Amygdala (tissue), 56 donors: ENCODE measurements at regions not wholly inside any gene's neighbourhood (a gene's known extent, or its start where the extent isn't known, plus 50 kb on each side); places are given as distances from the start of the nearest gene placed in this dataset.
"Not testable (repeated sequence)": the region's sequence is repeated elsewhere in the genome, so short reads cannot be mapped to it uniquely, and the experiment has no call there.

Experiments
- DNase-seq, 56 donors: peaks; one replicate each; lab custom pipeline; 2025; lab: John Stamatoyannopoulos, UW

DNA sequence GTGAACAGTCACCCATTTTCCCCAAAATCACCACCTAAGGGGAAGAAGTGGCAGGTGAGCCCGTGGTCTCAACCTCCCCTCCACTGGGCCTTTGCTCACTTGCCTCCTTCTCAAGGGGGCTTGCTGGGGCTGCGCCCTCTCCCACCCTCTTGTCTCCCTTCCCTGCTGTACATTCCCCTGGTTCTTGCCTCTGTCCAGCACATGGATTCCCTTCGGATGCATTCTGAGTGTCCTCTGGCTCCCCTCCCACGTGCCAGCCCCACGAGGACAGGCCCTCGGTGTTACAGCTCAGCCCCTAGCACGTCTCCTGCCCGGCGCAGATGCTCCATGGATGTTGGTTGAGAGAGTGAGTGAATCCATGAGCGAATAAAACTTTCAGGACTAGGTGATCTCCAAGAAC lies 367.8 kb upstream of the SULF2 start:
- no peak for DNase-seq

DNA sequence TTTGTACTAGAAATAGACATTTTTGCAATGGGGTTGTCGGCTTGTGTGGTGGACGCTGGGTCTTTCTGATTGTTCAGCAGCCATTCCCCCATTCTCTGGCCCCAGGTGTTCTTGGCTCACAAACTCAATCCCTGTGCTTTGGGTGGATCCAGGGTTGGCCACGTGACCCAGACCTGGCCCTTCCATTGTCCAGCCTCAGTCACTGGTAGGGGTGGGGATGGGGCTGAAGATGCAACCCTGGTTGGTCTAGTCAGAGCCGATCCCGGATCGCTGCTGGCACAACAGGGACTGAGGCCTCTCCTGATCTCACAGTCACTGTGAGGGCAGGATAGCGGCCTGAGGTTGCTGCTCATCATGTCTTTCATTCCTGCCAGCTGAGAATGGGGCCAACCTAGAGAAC lies 365.3 kb upstream of the SULF2 start:
- DNase-seq: no peak

DNA sequence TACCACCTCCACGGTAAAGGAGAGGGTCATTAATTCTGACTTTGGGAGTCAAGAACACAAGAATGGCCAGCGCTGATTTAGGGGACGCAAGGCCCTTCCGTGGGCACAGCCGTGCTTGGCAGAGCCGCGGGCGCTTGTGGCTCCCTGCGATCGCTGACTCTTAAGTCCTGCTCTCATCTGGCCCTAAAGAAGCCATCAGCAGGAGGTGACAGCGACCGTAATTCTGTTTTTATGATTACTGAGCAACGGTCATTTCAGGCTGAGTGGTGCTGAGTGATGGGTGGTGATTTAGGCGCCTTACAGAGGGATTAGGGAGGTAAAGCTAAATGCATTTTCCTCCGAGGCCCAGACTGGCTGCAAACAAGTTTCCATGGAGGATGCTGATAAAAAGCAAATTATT lies 364.6 kb upstream of the SULF2 start:
- DNase-seq: no peak

DNA sequence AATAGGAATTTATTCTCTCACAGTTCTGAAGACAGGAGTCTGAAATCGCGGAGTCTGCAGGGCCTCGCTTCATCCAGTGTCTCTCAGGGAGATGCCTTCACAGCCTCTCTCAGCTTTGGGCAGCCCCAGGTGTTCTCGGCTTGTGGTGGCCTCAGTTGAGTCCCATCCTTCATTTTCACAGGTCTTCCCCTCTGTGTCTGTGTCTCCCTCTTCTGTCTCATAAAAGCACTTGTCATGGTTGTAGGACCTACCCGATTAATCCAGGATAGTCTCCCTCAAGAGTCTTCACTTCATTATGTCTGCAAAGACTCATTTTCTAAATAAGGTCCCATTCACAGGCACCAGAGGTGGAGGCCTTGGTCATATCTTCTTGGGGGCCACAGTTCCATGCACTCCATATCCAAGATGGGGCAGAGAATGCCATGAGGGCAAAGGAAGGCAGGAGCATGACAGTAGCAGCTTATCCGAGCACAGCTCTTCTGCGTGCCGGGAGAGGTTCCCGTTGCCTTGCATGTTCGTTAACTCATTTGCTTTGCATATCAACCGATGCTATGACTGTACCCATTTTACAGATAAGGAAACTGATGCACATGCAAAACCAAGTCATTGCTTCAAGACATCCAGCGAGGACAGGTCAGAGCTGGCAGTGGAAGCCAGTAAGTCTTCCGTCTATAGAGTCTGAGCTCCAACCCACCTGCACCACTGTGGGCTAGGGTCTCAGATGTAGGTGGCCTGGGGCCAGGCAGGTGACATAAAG lies 363.8 kb upstream of the SULF2 start:
- no peak for DNase-seq

GRCh38 chr20:48148020-48148419 lies 362.7 kb upstream of the SULF2 start:
- no peak for DNase-seq

- no peak for DNase-seq
Measured at GRCh38 chr20:48147311-48147710, 362.0 kb upstream of the SULF2 start.

GRCh38 chr20:48146877-48147276 lies 361.6 kb upstream of the SULF2 start:
- no peak for DNase-seq

GRCh38 chr20:48146308-48146707 lies 361.0 kb upstream of the SULF2 start:
- DNase-seq: no peak

- no peak for DNase-seq
Measured at GRCh38 chr20:48143435-48144081, 358.3 kb upstream of the SULF2 start.

- no peak for DNase-seq
Measured at GRCh38 chr20:48142516-48142773, 357.2 kb upstream of the SULF2 start.

DNA sequence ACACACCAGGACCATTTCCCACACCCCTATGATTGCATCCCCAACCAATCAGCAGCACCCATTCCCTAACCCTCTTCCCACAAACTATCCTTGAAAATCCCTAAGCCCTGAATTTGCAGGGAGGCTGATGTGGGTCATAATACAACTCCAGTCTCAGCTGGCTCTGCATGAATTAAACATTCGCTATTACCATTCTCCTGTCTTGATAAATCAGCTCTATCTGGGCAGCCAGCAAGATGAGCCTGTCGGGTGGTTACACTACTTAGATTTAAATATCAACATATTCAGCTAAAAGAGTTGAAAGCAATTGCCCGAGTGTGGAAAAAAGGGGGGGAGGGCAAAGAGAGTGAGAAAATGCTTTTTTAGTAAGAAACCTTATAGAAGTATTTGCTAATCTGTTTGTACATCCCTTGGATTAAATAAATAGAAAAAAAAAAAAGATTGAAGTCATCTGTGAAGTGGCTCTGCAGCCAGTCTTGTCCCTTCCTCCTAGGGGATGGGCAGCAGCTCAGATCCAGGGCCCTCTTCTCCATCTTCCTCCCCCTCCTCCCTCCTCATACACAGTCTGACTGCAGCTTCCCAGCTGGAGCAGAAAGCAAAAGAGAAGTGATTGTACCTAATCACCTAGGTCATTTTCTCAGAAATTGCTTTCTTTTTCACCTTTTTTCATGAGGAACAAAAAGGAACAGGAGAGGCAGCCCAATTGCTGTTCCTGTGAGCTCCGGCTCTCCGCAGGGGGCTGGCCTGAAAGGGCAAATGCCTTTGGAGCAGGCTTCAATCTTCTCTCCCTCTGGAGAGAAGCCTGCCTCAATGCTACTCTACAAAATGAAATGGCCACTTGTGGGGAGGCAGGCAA lies 356.6 kb upstream of the SULF2 start:
- DNase-seq: no peak

- DNase-seq: no peak
Measured at GRCh38 chr20:48139262-48140041, 354.2 kb upstream of the SULF2 start.

DNA sequence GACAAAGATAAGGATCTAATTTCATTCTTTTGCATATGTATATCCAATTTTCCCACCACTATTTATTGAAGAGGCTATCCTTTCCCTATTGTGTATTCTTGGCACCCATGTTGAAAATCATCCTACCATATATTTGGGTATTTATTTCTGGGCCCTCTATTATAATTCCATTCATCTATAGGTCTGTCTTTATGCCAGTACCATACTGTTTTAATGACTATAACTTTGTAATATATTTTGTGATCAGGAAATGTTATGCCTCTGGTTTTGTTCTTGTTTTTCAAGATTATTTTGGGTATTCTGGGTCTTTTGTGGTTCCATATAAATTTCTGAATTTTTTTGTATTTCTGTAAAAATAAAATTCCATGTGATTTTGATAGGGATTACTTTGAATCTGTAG lies 347.6 kb upstream of the SULF2 start:
- DNase-seq: no peak

DNA sequence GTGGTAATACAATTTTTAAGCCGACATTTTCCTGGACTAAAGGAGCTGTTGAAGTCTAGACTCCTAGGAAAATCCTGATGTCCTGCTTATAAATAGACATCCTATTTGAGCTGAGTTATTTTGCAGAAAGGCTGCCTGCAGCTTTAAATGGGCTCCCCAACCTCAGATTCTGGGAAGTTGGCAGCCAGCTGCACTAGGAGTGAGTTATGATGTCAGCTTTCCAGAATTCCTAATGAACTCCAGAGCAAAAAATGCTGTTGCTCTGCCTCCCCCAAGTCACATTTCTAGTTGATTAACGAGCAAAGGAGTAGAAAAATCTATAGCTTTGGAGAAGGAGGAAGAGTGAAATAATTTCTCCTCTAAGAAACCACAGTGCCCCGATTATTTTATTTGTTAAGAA lies 346.3 kb upstream of the SULF2 start:
- no peak for DNase-seq

DNA sequence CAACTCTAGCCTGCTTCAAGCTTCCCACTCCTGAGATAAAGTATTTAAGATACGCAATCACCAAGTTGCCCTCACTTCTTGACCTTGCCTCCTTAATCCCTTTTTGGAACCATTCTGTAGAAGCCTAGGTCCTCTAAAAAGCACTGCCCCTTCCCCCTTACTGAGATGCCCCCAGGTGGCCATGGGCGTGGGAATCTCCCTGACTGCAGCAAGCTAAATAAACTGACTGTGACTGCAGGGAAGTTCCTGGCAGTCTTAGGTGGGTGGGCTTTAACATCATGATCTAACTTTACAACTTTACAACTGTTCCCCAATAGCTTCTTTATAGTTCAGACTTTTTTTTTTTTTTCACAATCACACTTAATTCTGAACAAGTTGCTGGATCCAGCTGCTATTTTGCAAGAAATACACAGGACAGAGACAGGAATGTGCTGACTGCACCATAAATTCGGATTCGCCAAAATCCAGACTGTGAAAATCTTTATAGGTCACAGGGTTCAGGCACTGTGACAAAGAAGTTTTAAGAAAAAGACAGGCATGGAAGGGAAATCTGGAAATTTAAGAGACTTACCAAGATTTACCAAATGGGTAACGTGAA lies 344.2 kb upstream of the SULF2 start:
- DNase-seq: no peak

GRCh38 chr20:48128436-48128835 lies 343.2 kb upstream of the SULF2 start:
- DNase-seq: no peak

DNA sequence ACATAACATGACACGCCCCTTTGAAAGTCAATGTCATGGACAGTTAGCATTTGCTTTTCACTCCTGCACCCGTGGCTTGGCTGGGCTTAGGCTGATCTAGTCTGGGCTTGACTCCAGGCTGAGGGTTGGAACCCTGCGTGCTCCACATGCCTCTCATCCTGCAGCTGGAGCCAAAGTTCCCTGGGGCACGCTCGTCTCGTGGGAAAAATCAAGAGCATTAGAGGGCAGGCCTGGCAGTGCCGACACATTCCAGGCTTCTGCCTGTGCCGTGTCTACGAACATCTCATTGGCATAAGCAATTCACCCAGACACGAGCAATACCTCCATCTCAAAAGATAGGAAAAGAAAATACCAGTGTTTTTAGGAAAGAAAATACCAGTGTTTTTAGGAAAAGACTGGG lies 342.7 kb upstream of the SULF2 start:
- DNase-seq: not testable (repeated sequence)

- not testable (repeated sequence) for DNase-seq
Measured at GRCh38 chr20:48127133-48127532, 341.9 kb upstream of the SULF2 start.

- DNase-seq: no peak
Measured at GRCh38 chr20:48126227-48126740, 341.0 kb upstream of the SULF2 start.

DNA sequence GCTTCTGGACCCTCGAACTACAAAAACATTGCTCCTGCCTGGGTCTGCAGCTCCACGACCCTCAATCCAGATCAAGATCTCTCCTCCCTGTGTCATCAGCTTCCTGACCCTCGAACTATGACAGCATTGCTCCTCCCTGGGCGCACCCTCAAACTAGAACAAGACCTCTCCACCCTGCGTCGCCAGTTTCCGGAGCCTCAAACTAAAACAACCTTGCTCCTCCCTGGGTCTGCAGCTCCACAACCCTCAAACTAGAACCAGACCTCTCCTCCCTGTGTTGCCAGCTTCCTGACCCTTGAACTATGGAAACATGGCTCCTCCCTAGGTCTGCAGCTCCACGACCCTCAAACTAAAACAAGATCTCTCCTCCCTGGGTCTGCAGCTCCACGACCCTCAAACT lies 339.7 kb upstream of the SULF2 start:
- DNase-seq: no peak
